Osteocyte (in vitro differentiated cells): ENCODE measurements at regions not wholly inside any gene's neighbourhood (a gene's known extent, or its start where the extent isn't known, plus 50 kb on each side); places are given as distances from the start of the nearest gene placed in this dataset.

Experiments
- DNase-seq: peaks from one replicate; pipeline ENCODE4 v3.0.0; 2021; ENCODE audit warnings: mixed read lengths; ENCODE audit not compliant: unreplicated experiment; ENCODE audit errors: extremely low spot score
- H3K27ac Mint-ChIP-seq: one replicate; pipeline ENCODE4 v1.8.0; 2021; ENCODE audit warnings: mild to moderate bottlenecking, mixed read lengths; ENCODE audit not compliant: unreplicated experiment
- H3K27me3 Mint-ChIP-seq: one replicate; pipeline ENCODE4 v1.8.0; 2021; ENCODE audit warnings: mixed read lengths; ENCODE audit not compliant: unreplicated experiment
- H3K36me3 Mint-ChIP-seq: one replicate; pipeline ENCODE4 v1.8.0; 2021; ENCODE audit warnings: mixed read lengths; ENCODE audit not compliant: unreplicated experiment
- H3K4me1 Mint-ChIP-seq: one replicate; pipeline ENCODE4 v1.8.0; 2021; ENCODE audit warnings: mixed read lengths; ENCODE audit not compliant: unreplicated experiment
- H3K4me3 Mint-ChIP-seq: one replicate; pipeline ENCODE4 v1.8.0; 2021; ENCODE audit warnings: mild to moderate bottlenecking, moderate library complexity, mixed read lengths; ENCODE audit not compliant: unreplicated experiment
- H3K9me3 Mint-ChIP-seq: one replicate; pipeline ENCODE4 v1.8.0; 2021; ENCODE audit warnings: mixed read lengths; ENCODE audit not compliant: unreplicated experiment
- TF ChIP-seq, protein P1 (sequence below): fragments of 200-600 bp; sonication (generic); IDR thresholded peaks from 2 replicates; pipeline ENCODE4 v1.5.0; 2021; ENCODE audit warnings: antibody characterized with exemption, mild to moderate bottlenecking, moderate library complexity

DNA sequence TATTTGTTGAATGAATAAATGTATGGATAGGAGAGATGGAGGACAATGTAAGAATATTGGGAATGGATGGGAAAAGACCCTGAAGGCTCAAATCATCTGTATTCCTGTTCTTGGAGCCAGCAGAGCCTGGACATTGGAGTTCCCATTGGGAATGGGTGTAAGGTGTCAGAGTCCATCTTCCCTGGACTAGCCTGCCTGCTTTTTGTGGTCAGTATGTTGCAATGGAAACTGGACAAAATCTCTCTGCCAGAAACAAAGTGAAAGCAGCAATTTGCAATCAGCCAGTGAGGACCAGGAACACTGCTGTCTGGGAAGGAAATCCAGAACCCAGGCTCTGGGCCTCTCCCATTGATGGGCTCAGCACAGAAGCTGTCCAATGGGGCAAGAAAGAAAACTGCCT, 83.5 kb upstream of the SKOR2 start:
- no peak overlapping the region for H3K27ac Mint-ChIP-seq
- DNase-seq: no peak
- H3K9me3 Mint-ChIP-seq: no peaks in the 10 kb centered on the region
- no peaks in the 10 kb centered on the region for H3K27me3 Mint-ChIP-seq
- TF ChIP-seq, protein P1, sequence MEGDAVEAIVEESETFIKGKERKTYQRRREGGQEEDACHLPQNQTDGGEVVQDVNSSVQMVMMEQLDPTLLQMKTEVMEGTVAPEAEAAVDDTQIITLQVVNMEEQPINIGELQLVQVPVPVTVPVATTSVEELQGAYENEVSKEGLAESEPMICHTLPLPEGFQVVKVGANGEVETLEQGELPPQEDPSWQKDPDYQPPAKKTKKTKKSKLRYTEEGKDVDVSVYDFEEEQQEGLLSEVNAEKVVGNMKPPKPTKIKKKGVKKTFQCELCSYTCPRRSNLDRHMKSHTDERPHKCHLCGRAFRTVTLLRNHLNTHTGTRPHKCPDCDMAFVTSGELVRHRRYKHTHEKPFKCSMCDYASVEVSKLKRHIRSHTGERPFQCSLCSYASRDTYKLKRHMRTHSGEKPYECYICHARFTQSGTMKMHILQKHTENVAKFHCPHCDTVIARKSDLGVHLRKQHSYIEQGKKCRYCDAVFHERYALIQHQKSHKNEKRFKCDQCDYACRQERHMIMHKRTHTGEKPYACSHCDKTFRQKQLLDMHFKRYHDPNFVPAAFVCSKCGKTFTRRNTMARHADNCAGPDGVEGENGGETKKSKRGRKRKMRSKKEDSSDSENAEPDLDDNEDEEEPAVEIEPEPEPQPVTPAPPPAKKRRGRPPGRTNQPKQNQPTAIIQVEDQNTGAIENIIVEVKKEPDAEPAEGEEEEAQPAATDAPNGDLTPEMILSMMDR: no peak
- no peaks in the 10 kb centered on the region for H3K36me3 Mint-ChIP-seq
- H3K4me3 Mint-ChIP-seq: no peak overlapping the region
- H3K4me1 Mint-ChIP-seq: no peaks in the 10 kb centered on the region

DNA sequence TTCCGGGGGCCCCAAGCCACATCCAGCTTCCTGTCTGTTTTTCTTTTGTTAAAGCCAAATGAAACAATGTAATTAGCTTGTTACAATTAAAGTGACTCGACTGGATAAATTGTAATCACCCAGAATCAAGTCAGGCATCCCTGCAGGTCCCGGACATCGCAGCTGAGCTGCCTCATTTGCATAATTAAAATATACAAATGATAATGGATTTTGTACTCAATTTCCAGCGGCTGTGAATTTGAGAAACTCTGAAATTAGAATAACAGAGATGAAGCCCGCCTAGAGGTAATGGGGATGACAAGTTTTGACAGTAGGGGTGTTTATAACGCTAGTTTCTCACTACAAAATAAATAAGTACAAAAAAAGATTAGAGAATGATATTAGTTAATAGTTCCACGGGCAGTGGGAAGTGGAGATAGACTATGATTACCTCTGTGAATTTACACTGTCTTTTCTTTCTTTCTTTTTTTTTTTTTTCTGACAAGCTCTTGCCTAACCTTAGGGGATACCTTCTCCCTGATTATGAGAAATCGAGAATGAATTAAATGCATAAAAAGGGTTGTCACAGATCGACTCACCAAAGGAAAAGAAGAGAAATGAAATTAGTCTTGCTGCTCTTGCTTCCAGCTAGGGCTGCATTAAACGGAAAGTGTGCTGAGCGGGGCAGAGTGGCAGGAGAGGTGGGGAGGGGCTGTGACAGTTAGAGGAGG, 82.6 kb upstream of the SKOR2 start:
- Mint-ChIP-seq H3K4me1 (no peaks in the 10 kb centered on the region), H3K4me3 (no peak overlapping the region), H3K36me3 (no peaks in the 10 kb centered on the region), H3K27me3 (no peaks in the 10 kb centered on the region), H3K9me3 (no peaks in the 10 kb centered on the region), H3K27ac (no peak overlapping the region)
- DNase-seq: no peak
- TF ChIP-seq, protein P1: no peak

DNA sequence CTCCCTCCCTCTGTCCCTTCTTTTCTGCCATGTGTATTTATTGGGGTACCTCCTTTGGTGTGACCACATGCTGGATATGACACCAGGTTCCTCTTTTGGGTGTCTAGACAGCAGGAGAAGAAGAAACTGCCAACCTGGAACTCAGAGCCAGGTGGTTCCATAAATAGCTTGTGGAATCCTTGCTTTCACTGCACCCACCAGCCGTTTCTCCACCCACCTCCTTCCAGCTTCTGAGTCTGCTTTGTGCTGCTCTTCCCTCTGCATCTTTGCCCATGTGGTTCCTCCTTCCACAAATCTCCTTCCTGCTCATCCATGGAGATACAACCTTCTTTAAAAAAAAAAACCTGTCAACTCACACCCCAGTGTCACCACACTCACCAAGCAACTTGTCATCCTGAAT, 80.2 kb upstream of the SKOR2 start:
- Mint-ChIP-seq H3K36me3 (no peaks in the 10 kb centered on the region), H3K9me3 (no peaks in the 10 kb centered on the region), H3K4me3 (no peak overlapping the region), H3K27me3 (no peaks in the 10 kb centered on the region), H3K4me1 (no peaks in the 10 kb centered on the region), H3K27ac (no peak overlapping the region)
- DNase-seq: no peak
- TF ChIP-seq, protein P1: no peak

DNA sequence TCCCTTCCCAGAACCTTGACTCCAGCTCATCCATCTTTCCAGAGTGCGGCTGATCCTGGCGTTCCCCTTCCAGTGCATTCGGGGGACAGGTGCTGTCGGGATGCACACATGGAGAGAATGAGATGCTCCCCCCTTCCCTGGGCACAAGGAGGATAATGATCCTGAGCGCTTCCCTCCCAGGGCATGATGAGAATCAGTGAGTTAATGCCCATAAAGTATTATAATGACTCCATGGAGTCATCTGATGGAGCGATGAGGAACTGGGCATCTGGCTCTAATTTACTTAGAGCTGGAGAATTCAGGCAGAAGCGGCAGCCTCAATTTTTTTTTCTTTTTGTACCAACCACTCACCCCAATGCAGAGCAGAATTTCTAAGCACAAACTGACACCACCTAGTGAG, 79.6 kb upstream of the SKOR2 start:
- Mint-ChIP-seq H3K9me3 (no peaks in the 10 kb centered on the region), H3K36me3 (no peaks in the 10 kb centered on the region), H3K4me3 (no peak overlapping the region), H3K27me3 (no peaks in the 10 kb centered on the region), H3K4me1 (no peaks in the 10 kb centered on the region), H3K27ac (no peak overlapping the region)
- DNase-seq: no peak
- TF ChIP-seq, protein P1: no peak

DNA sequence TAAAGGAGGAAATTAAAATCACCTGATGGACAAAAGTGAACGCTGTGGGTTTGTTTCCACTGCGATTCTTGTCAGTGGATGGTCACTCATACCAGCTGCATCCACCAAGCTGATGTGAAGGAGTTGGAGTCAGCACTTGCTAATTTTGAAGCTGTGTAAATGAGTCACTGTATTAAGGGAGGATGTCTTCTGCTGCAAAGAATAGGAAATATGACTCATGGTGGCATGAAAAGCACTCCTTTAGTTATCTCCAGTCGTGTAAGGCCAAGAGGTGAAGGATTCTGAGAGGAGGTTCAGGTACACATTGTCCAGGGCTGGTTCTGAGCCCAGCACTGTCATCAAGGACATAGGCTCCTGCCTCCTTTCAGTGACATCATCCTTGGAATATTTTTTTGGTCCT, 71.7 kb upstream of the SKOR2 start:
- H3K27me3 Mint-ChIP-seq: no peaks in the 10 kb centered on the region
- TF ChIP-seq, protein P1: no peak
- no peaks in the 10 kb centered on the region for H3K4me1 Mint-ChIP-seq
- DNase-seq: no peak
- H3K27ac Mint-ChIP-seq: no peak overlapping the region
- no peaks in the 10 kb centered on the region for H3K9me3 Mint-ChIP-seq
- H3K4me3 Mint-ChIP-seq: no peak overlapping the region
- H3K36me3 Mint-ChIP-seq: no peaks in the 10 kb centered on the region
